OCI-LY1 (cell line): ENCODE measurements at regions not wholly inside any gene's neighbourhood (a gene's known extent, or its start where the extent isn't known, plus 50 kb on each side); places are given as distances from the start of the nearest gene placed in this dataset.

ENCODE experiments used
- H2AFZ ChIP-seq: fragments of 200-600 bp; sonication (generic), shearing (Covaris generic); 2 replicates; pipeline ENCODE4 v1.6.0; 2014; ENCODE audit warnings: antibody characterized with exemption, mild to moderate bottlenecking, low read length
- H3F3A ChIP-seq: fragments of 200-600 bp; sonication (generic), shearing (Covaris generic); 2 replicates; pipeline ENCODE4 v1.6.0; 2014; ENCODE audit warnings: mild to moderate bottlenecking, antibody characterized with exemption, low read length, moderate library complexity; ENCODE audit not compliant: insufficient read depth
- H3K27ac ChIP-seq: fragments of 200-600 bp; sonication (generic); 2 replicates; pipeline ENCODE4 v1.5.1; 2014; ENCODE audit warnings: low read length, mixed run types, mild to moderate bottlenecking, low read depth; ENCODE audit not compliant: poor library complexity, severe bottlenecking
- H3K27me3 ChIP-seq: fragments of 200-600 bp; sonication (generic); 2 replicates; pipeline ENCODE4 v1.6.0; 2014; ENCODE audit warnings: antibody characterized with exemption, mild to moderate bottlenecking, low read length, moderate library complexity; ENCODE audit not compliant: insufficient read depth
- H3K36me3 ChIP-seq: fragments of 200-600 bp; sonication (generic); 2 replicates; pipeline ENCODE4 v1.6.1; 2014; ENCODE audit warnings: mild to moderate bottlenecking, antibody characterized with exemption, low read length, moderate library complexity, mixed read lengths; ENCODE audit not compliant: insufficient read depth
- H3K4me1 ChIP-seq: fragments of 200-600 bp; sonication (generic); 2 replicates; pipeline ENCODE4 v1.5.1; 2014; ENCODE audit warnings: mild to moderate bottlenecking, low read length, moderate library complexity; ENCODE audit not compliant: insufficient read depth, severe bottlenecking
- H3K4me2 ChIP-seq: fragments of 200-600 bp; sonication (generic), shearing (Covaris generic); 2 replicates; pipeline ENCODE4 v1.6.1; 2014; ENCODE audit warnings: low read length
- H3K4me3 ChIP-seq: fragments of 200-600 bp; sonication (generic); 2 replicates; pipeline ENCODE4 v1.5.1; 2014; ENCODE audit warnings: low read length, low read depth, mild to moderate bottlenecking, mixed read lengths; ENCODE audit not compliant: poor library complexity, severe bottlenecking
- H3K79me2 ChIP-seq: fragments of 200-600 bp; shearing (Covaris generic); 2 replicates; pipeline ENCODE4 v1.6.1; 2016; ENCODE audit warnings: mixed run types, low read length, mixed read lengths; ENCODE audit not compliant: insufficient read depth
- H3K9ac ChIP-seq: fragments of 200-600 bp; sonication (generic), shearing (Covaris generic); 2 replicates; pipeline ENCODE4 v1.6.1; 2014; ENCODE audit warnings: mild to moderate bottlenecking, low read length, mixed read lengths
- H3K9me2 ChIP-seq: fragments of 200-600 bp; sonication (generic), shearing (Covaris generic); 2 replicates; pipeline ENCODE4 v1.6.1; 2014; ENCODE audit warnings: low read depth, mild to moderate bottlenecking, low read length, mixed read lengths
- H3K9me3 ChIP-seq: fragments of 200-600 bp; shearing (Covaris generic); 2 replicates; pipeline ENCODE4 v1.6.1; 2014; ENCODE audit warnings: low read length, mixed read lengths
- H4K20me1 ChIP-seq: fragments of 200-600 bp; sonication (generic), shearing (Covaris generic); 2 replicates; pipeline ENCODE4 v1.6.0; 2016; ENCODE audit warnings: mild to moderate bottlenecking, low read length; ENCODE audit not compliant: insufficient read depth
- EZH2 ChIP-seq: fragments of 200-600 bp; sonication (generic), shearing (Covaris generic); IDR thresholded peaks from 2 replicates; pipeline ENCODE4 v1.8.0; 2017; ENCODE audit warnings: borderline replicate concordance, mixed run types, mild to moderate bottlenecking, antibody characterized with exemption, low read length, moderate library complexity, mixed read lengths
- TF ChIP-seq, protein P1 (sequence below): fragments of 200-600 bp; sonication (generic), shearing (Covaris generic); IDR thresholded peaks from 2 replicates; pipeline ENCODE4 v1.5.1; 2017; ENCODE audit warnings: mild to moderate bottlenecking, antibody characterized with exemption, low read length, moderate library complexity, mixed read lengths

DNA sequence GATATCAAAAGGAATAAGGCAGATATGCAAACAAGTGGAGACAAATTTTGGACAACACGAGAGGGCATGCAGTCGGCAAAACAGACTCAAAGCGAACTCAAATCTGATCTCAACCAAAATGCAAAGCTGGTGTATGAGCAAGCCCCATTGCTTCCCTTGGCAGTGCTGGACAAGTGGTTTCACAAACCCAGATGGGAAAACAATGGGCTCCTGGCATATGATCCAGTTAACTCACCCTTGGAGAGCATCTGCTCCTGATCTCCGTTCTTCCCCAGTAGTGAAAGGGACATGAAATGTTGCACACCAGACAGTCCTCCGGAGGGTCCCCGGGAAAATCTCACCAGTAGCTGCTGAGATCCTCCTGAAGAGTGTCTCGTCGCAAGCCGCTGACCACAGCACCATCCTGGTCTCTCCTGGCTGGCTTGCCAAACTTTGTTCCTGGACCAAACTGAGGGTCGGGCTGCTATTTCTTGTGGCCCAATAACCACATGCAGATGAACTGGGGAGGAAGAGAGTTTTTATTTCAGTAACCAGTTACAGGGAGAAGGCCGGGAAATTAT is 84.3 kb upstream of the THBS2 start:
- no peak overlapping the region for H3K9ac ChIP-seq
- 0 out of 2 replicates have a peak, but pooled peaks cover 6% of the 10 kb centered on the region for H3K27me3 ChIP-seq
- no peak overlapping the region for H3K4me3 ChIP-seq
- no peak overlapping the region for H3K4me2 ChIP-seq
- no peaks in the 10 kb centered on the region for H4K20me1 ChIP-seq
- no peaks in the 10 kb centered on the region for H3K4me1 ChIP-seq
- H2AFZ ChIP-seq, result no peak overlapping the region
- no peaks in the 10 kb centered on the region for H3K36me3 ChIP-seq
- H3K9me2 ChIP-seq, result no peaks in the 10 kb centered on the region
- H3K27ac ChIP-seq, result no peak overlapping the region
- TF ChIP-seq, protein P1, sequence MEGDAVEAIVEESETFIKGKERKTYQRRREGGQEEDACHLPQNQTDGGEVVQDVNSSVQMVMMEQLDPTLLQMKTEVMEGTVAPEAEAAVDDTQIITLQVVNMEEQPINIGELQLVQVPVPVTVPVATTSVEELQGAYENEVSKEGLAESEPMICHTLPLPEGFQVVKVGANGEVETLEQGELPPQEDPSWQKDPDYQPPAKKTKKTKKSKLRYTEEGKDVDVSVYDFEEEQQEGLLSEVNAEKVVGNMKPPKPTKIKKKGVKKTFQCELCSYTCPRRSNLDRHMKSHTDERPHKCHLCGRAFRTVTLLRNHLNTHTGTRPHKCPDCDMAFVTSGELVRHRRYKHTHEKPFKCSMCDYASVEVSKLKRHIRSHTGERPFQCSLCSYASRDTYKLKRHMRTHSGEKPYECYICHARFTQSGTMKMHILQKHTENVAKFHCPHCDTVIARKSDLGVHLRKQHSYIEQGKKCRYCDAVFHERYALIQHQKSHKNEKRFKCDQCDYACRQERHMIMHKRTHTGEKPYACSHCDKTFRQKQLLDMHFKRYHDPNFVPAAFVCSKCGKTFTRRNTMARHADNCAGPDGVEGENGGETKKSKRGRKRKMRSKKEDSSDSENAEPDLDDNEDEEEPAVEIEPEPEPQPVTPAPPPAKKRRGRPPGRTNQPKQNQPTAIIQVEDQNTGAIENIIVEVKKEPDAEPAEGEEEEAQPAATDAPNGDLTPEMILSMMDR, result no peak
- no peak for TF ChIP-seq EZH2
- H3K79me2 ChIP-seq, result no peaks in the 10 kb centered on the region
- H3K9me3 ChIP-seq, result no peaks in the 10 kb centered on the region
- no peaks in the 10 kb centered on the region for H3F3A ChIP-seq

DNA sequence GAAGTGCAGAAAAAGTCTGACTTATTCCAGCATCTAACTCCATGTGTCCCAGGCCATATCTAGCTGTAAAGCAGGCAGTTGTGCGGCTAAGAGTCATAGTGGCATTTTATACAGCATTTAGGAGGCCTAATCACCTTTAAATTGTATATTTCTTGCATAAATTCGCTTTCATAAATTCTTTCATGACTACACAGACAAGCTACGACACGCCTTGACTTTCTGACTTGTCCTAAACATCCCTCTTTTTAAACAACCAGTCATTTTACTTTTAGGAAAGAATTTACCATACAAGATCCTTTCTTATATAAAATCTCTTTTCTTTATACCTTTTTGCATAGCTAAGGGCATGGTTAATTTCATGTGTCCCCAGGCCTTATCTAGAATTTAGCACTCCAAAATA is 81.7 kb upstream of the THBS2 start:
- no peak for TF ChIP-seq EZH2
- TF ChIP-seq, protein P1, result no peak
- no peak overlapping the region for H3K4me2 ChIP-seq
- H3K79me2 ChIP-seq, result no peaks in the 10 kb centered on the region
- H4K20me1 ChIP-seq, result no peaks in the 10 kb centered on the region
- 0 out of 2 replicates have a peak, but pooled peaks cover 6% of the 10 kb centered on the region for H3K27me3 ChIP-seq
- no peaks in the 10 kb centered on the region for H3K4me1 ChIP-seq
- no peaks in the 10 kb centered on the region for H3K9me2 ChIP-seq
- H3K36me3 ChIP-seq, result no peaks in the 10 kb centered on the region
- H3K27ac ChIP-seq, result no peak overlapping the region
- no peaks in the 10 kb centered on the region for H3F3A ChIP-seq
- H2AFZ ChIP-seq, result no peak overlapping the region
- no peaks in the 10 kb centered on the region for H3K9me3 ChIP-seq
- no peak overlapping the region for H3K4me3 ChIP-seq
- H3K9ac ChIP-seq, result no peak overlapping the region

DNA sequence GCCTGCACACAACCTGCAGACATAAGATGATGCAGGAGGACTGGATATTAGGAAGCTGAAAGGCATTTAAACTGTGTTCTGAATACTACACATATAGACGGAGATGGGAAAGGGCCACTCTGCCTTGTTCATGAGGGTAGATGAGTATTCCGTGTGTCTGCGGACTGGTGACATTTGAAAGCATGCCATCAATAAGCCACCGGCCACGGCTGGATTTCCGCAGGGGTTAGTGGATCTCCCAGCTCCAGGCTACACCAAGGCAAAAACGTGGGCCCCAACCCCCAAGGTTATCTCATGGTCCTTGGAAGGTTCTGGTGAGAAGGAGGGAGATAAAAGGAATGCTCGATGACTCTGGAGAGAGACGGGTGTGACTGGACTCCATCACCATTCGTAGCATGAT is 78.6 kb upstream of the THBS2 start:
- H3K27ac ChIP-seq, result no peak overlapping the region
- no peaks in the 10 kb centered on the region for H3K4me1 ChIP-seq
- no peak overlapping the region for H3K9ac ChIP-seq
- H3K9me3 ChIP-seq, result no peaks in the 10 kb centered on the region
- no peaks in the 10 kb centered on the region for H3K9me2 ChIP-seq
- no peak overlapping the region for H3K4me2 ChIP-seq
- H3K36me3 ChIP-seq, result no peaks in the 10 kb centered on the region
- H3K4me3 ChIP-seq, result no peak overlapping the region
- H3F3A ChIP-seq, result no peaks in the 10 kb centered on the region
- no peak overlapping the region for H2AFZ ChIP-seq
- no peak for TF ChIP-seq EZH2
- TF ChIP-seq, protein P1, result no peak
- H3K79me2 ChIP-seq, result no peaks in the 10 kb centered on the region
- H3K27me3 ChIP-seq, result no peaks in the 10 kb centered on the region
- H4K20me1 ChIP-seq, result no peaks in the 10 kb centered on the region
